K562 (cell line): ENCODE measurements at regions not wholly inside any gene's neighbourhood (a gene's known extent, or its start where the extent isn't known, plus 50 kb on each side); places are given as distances from the start of the nearest gene placed in this dataset.

Experiments used
- ATAC-seq: fragments of 200-7000 bp; cut with Tn5 transposase; 3 replicates; pipeline ENCODE4 v1.9.1; 2020; ENCODE audit warnings: moderate library complexity
- BruUV-seq: library from RNA; stranded (reverse); fragments of 400-500 nt; replicated peaks from 2 replicates; lab custom pipeline; 2021; lab: Mats Ljungman, UMichigan
- CTCF ChIA-PET: fragments of 300-600 bp; formaldehyde crosslinking; extraction: SDS; loops from one replicate; lab custom pipeline; 2021; ENCODE audit warnings: low intra/inter-chr PET ratio; lab: Yijun Ruan, JAX
- POLR2A ChIA-PET: fragments of 300-600, 350-650 bp; sonication (Branson Sonifier 250); formaldehyde crosslinking; extraction: SDS; loops from one replicate; lab custom pipeline; 2021; ENCODE audit warnings: antibody characterized with exemption, inconsistent platforms; lab: Yijun Ruan, JAX
- DNase-seq, 4 experiments: peaks; one replicate each; pipeline versions ENCODE4 v3.0.0 to v3.0.0-alpha.2; 2011 to 2018; ENCODE audit warnings: low spot score in 3 of 4, mixed read lengths in 3 of 4; ENCODE audit errors: extremely low read depth in 1 of 4
- FAIRE-seq: peaks from 2 replicates; lab custom pipeline; 2011; peaks lifted over from hg19 to GRCh38; lab: Jason Lieb, UNC
- H2AFZ ChIP-seq: 2 replicates; pipeline ENCODE4 v1.6.0; 2011; ENCODE audit warnings: low read depth, low read length, control low read depth, inconsistent platforms
- H3K27ac ChIP-seq: fragments of 200-600 bp; 3 replicates; pipeline ENCODE4 v1.8.0; 2011; ENCODE audit warnings: low read depth, mild to moderate bottlenecking, control low read depth, inconsistent platforms, low read length, moderate library complexity, mixed read lengths; ENCODE audit errors: extremely low read depth
- H3K27me3 ChIP-seq, 2 experiments: fragments of 300-600 bp in 1 of 2; 2 replicates in 1 of 2; 3 replicates in 1 of 2; pipeline versions ENCODE4 v1.6.0 to v1.8.0; 2011; ENCODE audit warnings: inconsistent platforms in 2 of 2, low read length in 2 of 2, mild to moderate bottlenecking in 1 of 2, mixed read lengths in 1 of 2, moderate library complexity in 1 of 2; ENCODE audit not compliant: control insufficient read depth in 2 of 2, insufficient read depth in 2 of 2
- H3K36me3 ChIP-seq: fragments of 300-600 bp; 3 replicates; pipeline ENCODE4 v1.8.0; 2011; ENCODE audit warnings: mild to moderate bottlenecking, low read length, inconsistent platforms; ENCODE audit not compliant: control insufficient read depth, insufficient read depth
- H3K4me1 ChIP-seq, 2 experiments: fragments of 200-600 bp in 1 of 2; replicated peaks in 1 of 2; 2 replicates in 1 of 2; 3 replicates in 1 of 2; pipeline versions ENCODE4 v1.5.1 to v1.8.0; 2011; ENCODE audit warnings: inconsistent platforms in 2 of 2, low read length in 2 of 2, mild to moderate bottlenecking in 1 of 2, mixed read lengths in 1 of 2, moderate library complexity in 1 of 2; ENCODE audit not compliant: control insufficient read depth in 2 of 2, insufficient read depth in 2 of 2
- H3K4me2 ChIP-seq: 2 replicates; pipeline ENCODE4 v1.6.1; 2011; ENCODE audit warnings: low read length, control low read depth, inconsistent platforms, mixed read lengths; ENCODE audit not compliant: insufficient read depth
- H3K4me3 ChIP-seq: fragments of 200-600 bp; sonication (generic), shearing (Covaris generic); 2 replicates; pipeline ENCODE4 v1.5.1; 2016; ENCODE audit warnings: control low read depth, inconsistent platforms
- H3K79me2 ChIP-seq: fragments of 200-600 bp; 3 replicates; pipeline ENCODE4 v1.8.0; 2011; ENCODE audit warnings: low read length, inconsistent platforms; ENCODE audit not compliant: control insufficient read depth, insufficient read depth
- H3K9ac ChIP-seq, 2 experiments: 2 replicates each; pipeline versions ENCODE4 v1.6.0 to v1.6.1; 2011; ENCODE audit warnings: low read depth in 2 of 2, low read length in 2 of 2, control low read depth in 1 of 2, inconsistent platforms in 1 of 2, mild to moderate bottlenecking in 1 of 2, mixed read lengths in 1 of 2; ENCODE audit not compliant: insufficient read depth in 1 of 2
- H3K9me1 ChIP-seq: one replicate; pipeline ENCODE4 v1.6.0; 2011; ENCODE audit warnings: inconsistent platforms, mild to moderate bottlenecking, low read length, moderate library complexity; ENCODE audit not compliant: control insufficient read depth, insufficient read depth
- H3K9me3 ChIP-seq: replicated peaks from 2 replicates; pipeline ENCODE4 v1.5.1; 2011; ENCODE audit warnings: low read depth, low read length, inconsistent platforms; ENCODE audit not compliant: control insufficient read depth, insufficient read depth
- H4K20me1 ChIP-seq: replicated peaks from 2 replicates; pipeline ENCODE4 v1.6.1; 2011; ENCODE audit warnings: low read length, inconsistent platforms, mixed read lengths; ENCODE audit not compliant: control insufficient read depth, insufficient read depth
- BRF2 ChIP-seq: IDR thresholded peaks from 3 replicates; pipeline ENCODE4 v1.6.1; 2011; ENCODE audit warnings: borderline replicate concordance, mild to moderate bottlenecking; ENCODE audit not compliant: insufficient read length, insufficient read depth
- CBFA2T2 ChIP-seq: fragments of 450-650 bp; conservative IDR thresholded peaks from 2 replicates; pipeline ENCODE4 v1.6.1; 2017; ENCODE audit warnings: mild to moderate bottlenecking
- CBFA2T3 ChIP-seq: fragments of 450-650 bp; IDR thresholded peaks from 2 replicates; pipeline ENCODE4 v1.6.1; 2017
- CHCHD3 ChIP-seq: fragments of 250-450 bp; sonication (Bioruptor Pico); IDR thresholded peaks from 2 replicates; pipeline ENCODE4 v2.1.2; 2022; ENCODE audit warnings: mild to moderate bottlenecking
- DEAF1 ChIP-seq: fragments of 450-650 bp; formaldehyde crosslinking; IDR thresholded peaks from 2 replicates; pipeline ENCODE4 v1.4.0; 2020; ENCODE audit warnings: mild to moderate bottlenecking, moderate library complexity
- ERF ChIP-seq: fragments of 450-650 bp; formaldehyde crosslinking; IDR thresholded peaks from 2 replicates; pipeline ENCODE4 v1.4.0; 2020; ENCODE audit warnings: mild to moderate bottlenecking, mixed read lengths
- FOSL1 ChIP-seq: fragments of 200-800 bp; sonication (Bioruptor generic); conservative IDR thresholded peaks from 2 replicates; pipeline ENCODE4 v1.6.1; 2016; ENCODE audit warnings: missing genetic modification characterization, missing compliant biosample characterization
- FOXJ3 ChIP-seq: sonication (generic); formaldehyde crosslinking; IDR thresholded peaks from 2 replicates; pipeline ENCODE4 v1.4.0; 2020; ENCODE audit warnings: mild to moderate bottlenecking, missing genetic modification reagents
- NFE2 ChIP-seq: IDR thresholded peaks from 2 replicates; pipeline ENCODE4 v1.6.1; 2014; ENCODE audit warnings: antibody characterized with exemption, low read depth
- SRSF7 ChIP-seq: fragments of 200-400 bp; formaldehyde crosslinking; optimal IDR thresholded peaks from 2 replicates; pipeline ENCODE3; 2017; ENCODE audit warnings: mild to moderate bottlenecking, low read depth, low read length
- TCF3 ChIP-seq: sonication (generic); formaldehyde crosslinking; IDR thresholded peaks from 2 replicates; pipeline ENCODE4 v1.4.0; 2020; ENCODE audit warnings: mild to moderate bottlenecking, missing genetic modification reagents
- ZNF830 ChIP-seq: fragments of 250-450 bp; sonication (Bioruptor Pico); IDR thresholded peaks from 2 replicates; pipeline ENCODE4 v1.5.0; 2021; ENCODE audit warnings: mild to moderate bottlenecking
- WGBS: fragments of 100-300 bp; shearing (Covaris generic); methylation state at CpG from one replicate; pipeline ENCODE4 v1.1.6; 2016; ENCODE audit warnings: low coverage, mixed read lengths; ENCODE audit not compliant: insufficient coverage; ENCODE audit errors: missing lambda C conversion rate; 5-methylcytosine and 5-hydroxymethylcytosine counted together
- in situ Hi-C: fragments of 300-500 bp; cut with MboI; formaldehyde crosslinking; loops from 4 replicates; pipeline ENCODE4 v1.15.0; 2018; ENCODE audit warnings: inconsistent platforms, mixed read lengths
- intact Hi-C: fragments of 100-400 bp; cut with micrococcal nuclease; formaldehyde crosslinking; loops from 2 replicates; pipeline ENCODE4 v1.14.2; 2022

GRCh38 chrX:15983034-15983433 lies 128.4 kb upstream of the AP1S2 start:
- peak; percentile 55 for TF ChIP-seq CBFA2T3
- peak; percentile 61; the same call in 1 of the 2 replicates for TF ChIP-seq TCF3 (CRISPR knock-in tag)
- TF ChIP-seq FOSL1, result peak; percentile 55; the same call in 1 of the 2 replicates
- no peak for TF ChIP-seq SRSF7
- TF ChIP-seq FOXJ3, result no peak
- peak; percentile 31; the same call in 1 of the 2 replicates for TF ChIP-seq CBFA2T2
- no peak for TF ChIP-seq CHCHD3 (CRISPR knock-in tag)
- ChIA-PET POLR2A (interaction anchor here (1.1 to 1.2 kb wide), 2 partner anchors 9 to 14 kb away, joined by 3 to 4 read pairs; no protein-coding TSS in a partner anchor), CTCF (no interaction called here)
- in situ Hi-C loops, result no loop called here
- Histone ChIP-seq H3K36me3 (no peaks in the 10 kb centered on the region), H2AFZ (no peak overlapping the region), H3K79me2 (no peaks in the 10 kb centered on the region), H3K9ac (no peak overlapping the region), H3K27ac (no peak overlapping the region), H3K4me1 (peaks cover 0 to 1% of the 10 kb centered on the region in 2 experiments; a peak in 1 of 5 replicates), H3K27me3 (no peaks in the 10 kb centered on the region), H3K4me2 (no peak overlapping the region), H3K9me1 (no peaks in the 10 kb centered on the region), H3K4me3 (no peak overlapping the region), H3K9me3 (no peaks in the 10 kb centered on the region), H4K20me1 (no peaks in the 10 kb centered on the region)
- intact Hi-C loops, result no loop called here
- FAIRE-seq, result no peak
- no peak for DNase-seq
- no peak for ATAC-seq
- 20% methylated on average over 1 of the region's 1 CpG for WGBS
- BruUV-seq, result no TSS peak

- Histone ChIP-seq H3K4me3 (no peak overlapping the region), H3K4me2 (no peak overlapping the region; the same call in 1 of the 2 replicates), H3K9ac (no peak overlapping the region), H3K79me2 (no peaks in the 10 kb centered on the region), H4K20me1 (no peaks in the 10 kb centered on the region), H3K9me3 (no peaks in the 10 kb centered on the region), H3K4me1 (peaks cover 0 to 19% of the 10 kb centered on the region in 2 experiments; a peak in 2 of 5 replicates), H3K36me3 (no peaks in the 10 kb centered on the region), H3K9me1 (no peaks in the 10 kb centered on the region), H3K27me3 (no peaks in the 10 kb centered on the region), H3K27ac (peak overlapping the region; percentile 70), H2AFZ (peak overlapping the region; percentile 55)
- no TSS peak for BruUV-seq
- ChIA-PET POLR2A (no interaction called here), CTCF (no interaction called here)
- peak in 2 of 4 experiments; percentile 19 to 34 for DNase-seq
- peak; percentile 78 for FAIRE-seq
- intact Hi-C loops (no loop called here), in situ Hi-C loops (no loop called here)
- peak; percentile 72 for ATAC-seq
- WGBS, result 0% methylated on average over 3 of the region's 3 CpGs
- no peak for TF ChIP-seq ZNF830 (CRISPR knock-in tag)
- no peak for TF ChIP-seq BRF2
- TF ChIP-seq ERF (CRISPR knock-in tag), result no peak
- TF ChIP-seq NFE2, result peak; percentile 89
- TF ChIP-seq DEAF1 (CRISPR knock-in tag), result no peak
These were observed 123.0 kb upstream of the AP1S2 start for GRCh38 chrX:15977644-15978043.
